ENCODE measurements at regions not wholly inside any gene's neighbourhood (a gene's known extent, or its start where the extent isn't known, plus 50 kb on each side); places are given as distances from the start of the nearest gene placed in this dataset.
"Not testable (repeated sequence)": the region's sequence is repeated elsewhere in the genome, so short reads cannot be mapped to it uniquely, and the experiment has no call there.

GRCh38 chr3:165603196-165603595 lies 234.0 kb downstream of the BCHE start:
- Histone ChIP-seq H2AFZ (ENCODE audit: low read length) (no peak overlapping the region), H3K9me3 (ENCODE audit: low read length) (no peaks in the 10 kb centered on the region), H3K4me2 (ENCODE audit: low read depth, low read length) (no peak overlapping the region), H3K9ac (ENCODE audit: insufficient read depth, low read depth, low read length) (no peak overlapping the region), H3K4me3 (replicated peaks in 1 of 3; ENCODE audit: insufficient read depth in 1 of 3, low read depth in 2 of 3, low read length in 3 of 3) (no peak overlapping the region), H3K4me1 (ENCODE audit: insufficient read depth, low read length) (no peaks in the 10 kb centered on the region), H3K79me2 (ENCODE audit: insufficient read depth, low read length) (no peaks in the 10 kb centered on the region), H4K20me1 (ENCODE audit: insufficient read depth, low read length) (no peaks in the 10 kb centered on the region), H3K27me3 (ENCODE audit: control insufficient read depth in 1 of 2, insufficient read depth in 2 of 2, low read length in 2 of 2) (no peaks in the 10 kb centered on the region), H3K36me3 (replicated peaks in 1 of 2; ENCODE audit: control insufficient read depth in 1 of 2, insufficient read depth in 2 of 2, low read length in 2 of 2) (no peaks in the 10 kb centered on the region), H3K27ac (ENCODE audit: extremely low read length, insufficient read depth, low read length) (no peak overlapping the region)
- ATAC-seq (no peak), FAIRE-seq (no peak), DNase-seq (ENCODE audit: low spot score) (no peak)
- in situ Hi-C loops (cut with HindIII; ENCODE audit: extremely low pct_ligation_motif_present, low pct_unique_long_range_greater_than_20kb) = no loop called here
- ChIA-PET POLR2A (no interaction called here), CTCF (ENCODE audit: low intra/inter-chr PET ratio, low total read pairs) (no interaction called here)
- intact Hi-C loops (cut with micrococcal nuclease; ENCODE audit: unreplicated experiment) = no loop called here
- no TSS peak for BruUV-seq (replicated peaks)
- no peak for TF ChIP-seq TARDBP (CRISPR knock-in tag; IDR thresholded peaks at IDR 0.05)
- TF ChIP-seq CREBL2 (CRISPR knock-in tag; IDR thresholded peaks at IDR 0.05; ENCODE audit: borderline replicate concordance) = no peak
- no peak for TF ChIP-seq SRSF4 (IDR thresholded peaks at IDR 0.05; ENCODE audit: low read depth, low read length, poor library complexity, severe bottlenecking)
- no peak for TF ChIP-seq MAX (IDR thresholded peaks at IDR 0.05)
- no peak for TF ChIP-seq ZFP36 (IDR thresholded peaks at IDR 0.05; ENCODE audit: borderline replicate concordance, low read depth, low read length, partially characterized antibody)
- no peak for TF ChIP-seq MAFK (conservative IDR thresholded peaks at IDR 0.05 in 1 of 2, IDR thresholded peaks at IDR 0.05 in 1 of 2; ENCODE audit: low read length in 2 of 2)
- TF ChIP-seq ZNF614 (CRISPR knock-in tag; IDR thresholded peaks at IDR 0.05; ENCODE audit: borderline replicate concordance) = no peak
- TF ChIP-seq SIX1 (CRISPR knock-in tag; IDR thresholded peaks at IDR 0.05; ENCODE audit: borderline replicate concordance) = no peak
- TF ChIP-seq PLSCR1 (CRISPR knock-in tag; IDR thresholded peaks at IDR 0.05; ENCODE audit: borderline replicate concordance) = no peak
- no peak for TF ChIP-seq ZNF18 (CRISPR knock-in tag; IDR thresholded peaks at IDR 0.05; ENCODE audit: insufficient replicate concordance)
- no peak for TF ChIP-seq GLI4 (CRISPR knock-in tag; IDR thresholded peaks at IDR 0.05; ENCODE audit: borderline replicate concordance)
- no peak for TF ChIP-seq PHF20 (CRISPR knock-in tag; IDR thresholded peaks at IDR 0.05)
- WGBS (ENCODE audit: low lambda C conversion rate) = 6% methylated on average over 2 of the region's 2 CpGs

GRCh38 chr3:165572566-165572965 lies 264.7 kb downstream of the BCHE start:
- DNase-seq (ENCODE audit: low spot score); CTCF ChIA-PET (ENCODE audit: low intra/inter-chr PET ratio, low total read pairs); BruUV-seq (replicated peaks): not testable (repeated sequence)

More at GRCh38 chr3:165572566-165572965, 264.7 kb downstream of the BCHE start:
- H3K79me2 ChIP-seq (ENCODE audit: insufficient read depth, low read length); H3K4me1 ChIP-seq (ENCODE audit: insufficient read depth, low read length); POLR2A ChIA-PET; H4K20me1 ChIP-seq (ENCODE audit: insufficient read depth, low read length); H2AFZ ChIP-seq (ENCODE audit: low read length); H3K9me3 ChIP-seq (ENCODE audit: low read length); H3K27me3 ChIP-seq (ENCODE audit: control insufficient read depth in 1 of 2, insufficient read depth in 2 of 2, low read length in 2 of 2); H3K9ac ChIP-seq (ENCODE audit: insufficient read depth, low read depth, low read length); H3K4me3 ChIP-seq (replicated peaks in 1 of 3; ENCODE audit: insufficient read depth in 1 of 3, low read depth in 2 of 3, low read length in 3 of 3); H3K36me3 ChIP-seq (replicated peaks in 1 of 2; ENCODE audit: control insufficient read depth in 1 of 2, insufficient read depth in 2 of 2, low read length in 2 of 2); H3K4me2 ChIP-seq (ENCODE audit: low read depth, low read length); ATAC-seq; H3K27ac ChIP-seq (ENCODE audit: extremely low read length, insufficient read depth, low read length); FAIRE-seq; intact Hi-C loops (cut with micrococcal nuclease; ENCODE audit: unreplicated experiment); in situ Hi-C loops (cut with HindIII; ENCODE audit: extremely low pct_ligation_motif_present, low pct_unique_long_range_greater_than_20kb): not testable (repeated sequence)
- 62% methylated on average over 10 of the region's 13 CpGs for WGBS (ENCODE audit: low lambda C conversion rate)
